Nephron (organoid): ENCODE measurements at regions not wholly inside any gene's neighbourhood (a gene's known extent, or its start where the extent isn't known, plus 50 kb on each side); places are given as distances from the start of the nearest gene placed in this dataset.

Experiments used
- H3K27ac Mint-ChIP-seq, 3 experiments: 2 replicates each; pipeline ENCODE4 v1.8.0; 2020; ENCODE audit warnings: mixed read lengths in 3 of 3, mild to moderate bottlenecking in 2 of 3, moderate library complexity in 1 of 3
- H3K27me3 Mint-ChIP-seq: 2 replicates; pipeline ENCODE4 v1.8.0; 2021; ENCODE audit warnings: low read depth, mild to moderate bottlenecking, moderate library complexity, mixed read lengths
- H3K36me3 Mint-ChIP-seq: 2 replicates; pipeline ENCODE4 v1.8.0; 2020; ENCODE audit warnings: low read depth, mixed read lengths
- H3K4me1 Mint-ChIP-seq: 2 replicates; pipeline ENCODE4 v1.8.0; 2020; ENCODE audit warnings: mixed read lengths
- H3K4me3 Mint-ChIP-seq, 3 experiments: 2 replicates each; pipeline ENCODE4 v1.8.0; 2020; ENCODE audit warnings: mild to moderate bottlenecking in 3 of 3, mixed read lengths in 3 of 3, moderate library complexity in 2 of 3
- H3K9me3 Mint-ChIP-seq: 2 replicates; pipeline ENCODE4 v1.8.0; 2020; ENCODE audit warnings: mixed read lengths
- TF ChIP-seq, protein P1 (sequence below), 3 experiments: fragments of 200-600 bp; sonication (generic); IDR thresholded peaks; one replicate each; pipeline ENCODE4 v1.5.0; 2021; ENCODE audit warnings: antibody characterized with exemption in 3 of 3; ENCODE audit not compliant: unreplicated experiment in 3 of 3

DNA sequence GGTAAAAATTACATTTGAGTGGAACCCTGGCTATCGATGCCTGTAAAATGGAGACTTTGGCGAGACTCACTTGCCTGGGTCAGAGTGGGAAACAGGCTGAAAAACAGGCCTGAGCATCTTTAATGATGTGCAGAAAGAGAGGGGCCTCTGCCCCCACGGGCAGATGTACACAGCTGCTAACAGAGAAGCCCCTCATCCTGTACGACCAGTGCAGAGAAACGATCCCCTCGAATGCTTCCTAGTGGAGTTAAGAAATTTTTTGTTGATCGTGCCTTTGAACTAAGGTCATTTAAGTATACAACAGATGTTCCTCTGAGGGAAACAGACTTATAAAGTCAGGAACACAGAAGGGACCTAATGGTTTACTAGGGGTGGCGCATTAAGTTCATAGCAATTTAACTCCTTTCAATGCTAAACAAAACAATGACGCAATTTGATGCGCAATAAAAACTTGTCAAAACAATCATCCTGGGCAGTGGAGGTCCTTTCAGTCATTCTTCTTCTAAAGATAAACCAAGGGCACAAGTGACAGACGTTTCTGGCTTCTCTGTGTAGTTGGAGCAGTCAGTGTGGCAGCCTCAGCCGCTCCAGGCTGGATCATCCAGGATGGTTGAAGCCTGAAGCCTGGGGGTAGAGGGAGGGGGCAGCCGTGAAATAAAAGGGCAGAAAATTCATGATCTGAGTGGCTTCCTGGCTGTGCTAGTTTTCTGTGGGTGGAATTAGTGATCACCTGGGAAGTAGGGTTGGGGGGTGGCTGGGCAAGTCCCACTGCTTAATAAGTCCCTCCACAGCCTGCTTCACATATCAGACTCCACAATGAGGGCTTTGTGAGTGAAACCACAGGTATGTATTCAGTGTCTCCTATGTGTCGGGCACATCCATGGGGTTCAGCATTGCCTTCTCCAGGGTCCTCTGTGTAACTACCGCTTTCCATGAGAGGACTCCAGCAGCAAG lies 50.8 kb upstream of the MRPS22 start:
- H3K36me3 Mint-ChIP-seq, result no peaks in the 10 kb centered on the region
- H3K4me1 Mint-ChIP-seq, result no peaks in the 10 kb centered on the region
- H3K27me3 Mint-ChIP-seq, result peaks cover 4% of the 10 kb centered on the region
- TF ChIP-seq, protein P1, sequence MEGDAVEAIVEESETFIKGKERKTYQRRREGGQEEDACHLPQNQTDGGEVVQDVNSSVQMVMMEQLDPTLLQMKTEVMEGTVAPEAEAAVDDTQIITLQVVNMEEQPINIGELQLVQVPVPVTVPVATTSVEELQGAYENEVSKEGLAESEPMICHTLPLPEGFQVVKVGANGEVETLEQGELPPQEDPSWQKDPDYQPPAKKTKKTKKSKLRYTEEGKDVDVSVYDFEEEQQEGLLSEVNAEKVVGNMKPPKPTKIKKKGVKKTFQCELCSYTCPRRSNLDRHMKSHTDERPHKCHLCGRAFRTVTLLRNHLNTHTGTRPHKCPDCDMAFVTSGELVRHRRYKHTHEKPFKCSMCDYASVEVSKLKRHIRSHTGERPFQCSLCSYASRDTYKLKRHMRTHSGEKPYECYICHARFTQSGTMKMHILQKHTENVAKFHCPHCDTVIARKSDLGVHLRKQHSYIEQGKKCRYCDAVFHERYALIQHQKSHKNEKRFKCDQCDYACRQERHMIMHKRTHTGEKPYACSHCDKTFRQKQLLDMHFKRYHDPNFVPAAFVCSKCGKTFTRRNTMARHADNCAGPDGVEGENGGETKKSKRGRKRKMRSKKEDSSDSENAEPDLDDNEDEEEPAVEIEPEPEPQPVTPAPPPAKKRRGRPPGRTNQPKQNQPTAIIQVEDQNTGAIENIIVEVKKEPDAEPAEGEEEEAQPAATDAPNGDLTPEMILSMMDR (IDR thresholded peaks at IDR 0.05; ENCODE audit: unreplicated experiment in 3 of 3), result no peak
- H3K9me3 Mint-ChIP-seq, result no peaks in the 10 kb centered on the region
- no peak overlapping the region for H3K4me3 Mint-ChIP-seq
- H3K27ac Mint-ChIP-seq, result peak overlapping the region in 1 of 3 experiments; percentile 46

DNA sequence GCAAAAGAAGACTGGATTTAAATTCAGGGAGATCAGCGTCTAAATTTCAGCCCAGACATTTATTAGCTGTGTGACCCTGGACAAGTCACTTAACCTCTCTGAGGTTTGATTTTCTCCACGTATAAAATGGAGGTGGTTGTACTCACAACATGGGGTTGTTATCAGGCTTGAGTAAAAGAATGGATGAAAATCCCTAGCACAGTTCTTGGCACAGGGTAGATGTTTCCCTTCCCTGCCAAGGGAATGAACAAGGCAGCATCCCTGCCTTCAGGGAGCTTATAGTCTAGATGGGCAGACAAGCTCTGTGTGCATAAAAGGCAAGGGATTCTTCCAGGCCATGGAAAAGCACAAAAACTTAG lies 50.2 kb upstream of the MRPS22 start:
- Mint-ChIP-seq H3K27me3 (peaks cover 4% of the 10 kb centered on the region), H3K4me3 (no peak overlapping the region), H3K4me1 (no peaks in the 10 kb centered on the region), H3K27ac (no peak overlapping the region), H3K36me3 (no peaks in the 10 kb centered on the region), H3K9me3 (no peaks in the 10 kb centered on the region)
- TF ChIP-seq, protein P1 (IDR thresholded peaks at IDR 0.05; ENCODE audit: unreplicated experiment in 3 of 3), result no peak
